ENCODE measurements at regions not wholly inside any gene's neighbourhood (a gene's known extent, or its start where the extent isn't known, plus 50 kb on each side); places are given as distances from the start of the nearest gene placed in this dataset.
A peak's percentile ranks its signal among the peaks of the same experiment; 100 is the strongest.

GRCh38 chr2:8168022-8168717, 513.7 kb upstream of the ID2 start:
- DNase-seq (ENCODE audit: low read depth), result no peak

DNA sequence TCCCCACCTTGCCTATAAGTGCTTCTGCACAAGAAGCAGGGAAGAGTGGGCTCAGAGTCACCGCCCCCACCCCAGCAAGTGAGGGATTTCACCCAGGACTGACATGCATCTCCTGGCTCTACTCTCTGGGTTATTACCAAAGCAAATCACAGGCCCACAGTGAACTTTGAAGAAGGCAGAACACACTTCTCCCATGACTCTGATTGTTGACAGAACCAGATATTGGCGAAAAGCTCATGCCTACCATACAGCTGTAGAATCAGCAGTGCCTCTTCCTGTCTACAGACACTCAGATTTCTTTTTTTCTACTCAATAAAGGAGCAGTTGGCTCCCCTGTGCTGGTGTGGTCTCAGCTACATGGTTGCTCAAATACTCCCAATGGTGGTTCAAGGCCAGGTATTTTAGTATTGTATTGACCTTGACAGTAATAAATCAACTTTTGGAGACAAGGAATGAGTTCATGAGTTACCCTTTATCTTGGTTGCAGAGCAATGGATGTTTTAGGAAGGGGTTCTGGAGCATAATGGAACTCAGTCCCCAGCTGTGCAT, 512.9 kb upstream of the ID2 start:
- DNase-seq (ENCODE audit: low read depth), result peak; percentile 16

GRCh38 chr2:8169443-8169842, 512.4 kb upstream of the ID2 start:
- DNase-seq (ENCODE audit: low read depth), result peak; percentile 96

DNA sequence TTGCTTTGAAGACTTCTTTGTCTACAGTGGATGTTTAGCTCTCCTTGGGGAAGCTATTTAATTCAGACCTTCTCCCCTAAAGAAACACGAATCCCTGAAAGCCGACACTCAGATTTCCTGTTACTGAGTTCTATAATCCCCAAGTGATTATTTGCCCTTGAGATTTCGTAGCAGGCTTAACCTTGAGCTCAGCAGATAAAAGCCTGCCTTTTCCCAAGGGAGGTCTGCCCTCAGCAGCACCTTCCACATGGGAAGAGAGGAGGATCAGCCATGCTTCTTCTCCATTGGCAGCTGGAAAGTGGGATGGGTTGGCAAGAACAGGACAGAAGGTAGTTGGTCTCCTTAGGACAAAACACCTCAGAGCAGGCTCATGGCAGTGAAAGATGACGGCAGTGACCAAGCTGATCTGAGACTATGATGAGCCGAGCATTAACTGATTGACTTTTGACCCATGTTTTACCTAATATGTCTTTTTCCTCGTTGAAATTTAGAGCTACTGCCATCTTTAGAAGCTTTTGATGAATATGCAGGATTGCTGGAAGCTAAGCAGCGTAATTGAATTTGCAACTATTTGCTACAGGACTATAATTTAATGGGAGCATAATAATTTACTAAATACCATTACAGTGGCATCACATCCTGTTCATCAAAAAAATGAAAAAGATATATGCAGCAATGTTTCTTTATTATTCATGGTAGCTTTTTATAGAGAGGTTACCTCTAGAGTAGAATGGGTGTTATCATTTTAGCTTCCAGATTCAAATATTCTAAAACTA, 511.1 kb upstream of the ID2 start:
- DNase-seq (ENCODE audit: low read depth), result peak; percentile 44

DNA sequence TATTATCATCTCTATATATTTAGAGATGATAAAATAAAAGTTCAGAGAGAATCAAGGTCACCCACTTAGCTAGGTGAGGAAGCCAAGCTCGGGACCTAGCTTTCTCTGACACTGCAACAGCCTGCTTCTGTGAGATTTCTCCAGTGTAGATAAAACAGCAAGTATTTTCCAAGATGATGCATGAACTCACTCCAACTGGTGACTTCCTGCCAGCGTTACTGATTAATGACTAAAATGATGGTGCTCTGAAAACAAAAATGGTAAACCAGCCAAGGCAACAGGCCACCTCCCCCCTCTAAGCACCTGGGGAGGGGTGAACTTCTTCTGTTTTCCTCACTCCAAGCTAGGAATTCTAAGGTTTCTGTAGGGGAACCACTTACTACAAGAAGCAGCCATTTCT, 510.2 kb upstream of the ID2 start:
- DNase-seq (ENCODE audit: low read depth), result peak; percentile 53

- no peak for DNase-seq (ENCODE audit: low read depth)
Measured at GRCh38 chr2:8172661-8173060, 509.2 kb upstream of the ID2 start.

- peak; percentile 68 for DNase-seq (ENCODE audit: low read depth)
Measured at GRCh38 chr2:8174641-8175257, 507.1 kb upstream of the ID2 start.

GRCh38 chr2:8176887-8177286, 505.0 kb upstream of the ID2 start:
- DNase-seq (ENCODE audit: low read depth), result no peak

- DNase-seq (ENCODE audit: low read depth), result no peak
Measured at GRCh38 chr2:8177566-8177965, 504.3 kb upstream of the ID2 start.

GRCh38 chr2:8178911-8179310, 502.9 kb upstream of the ID2 start:
- no peak for DNase-seq (ENCODE audit: low read depth)

DNA sequence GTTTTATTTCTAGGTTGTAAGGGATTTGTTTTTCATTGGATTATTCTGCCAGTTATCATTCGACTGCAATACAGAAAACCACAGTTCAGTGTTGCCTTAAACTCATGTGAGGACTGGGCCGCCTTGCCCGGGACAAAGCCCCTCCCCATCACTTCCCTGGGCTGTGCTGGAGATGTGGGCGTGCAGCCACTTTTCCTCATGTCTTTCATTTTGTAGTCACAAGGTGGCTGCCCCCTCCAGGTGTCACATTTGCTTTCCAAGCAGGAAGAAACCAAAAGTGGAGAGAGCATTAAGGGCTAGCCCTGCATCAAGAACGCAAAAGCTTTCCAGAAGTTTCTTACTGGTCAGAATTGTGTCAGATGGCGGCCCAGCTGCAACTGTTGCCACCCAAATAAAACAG, 492.5 kb upstream of the ID2 start:
- DNase-seq (ENCODE audit: low read depth), result no peak

DNA sequence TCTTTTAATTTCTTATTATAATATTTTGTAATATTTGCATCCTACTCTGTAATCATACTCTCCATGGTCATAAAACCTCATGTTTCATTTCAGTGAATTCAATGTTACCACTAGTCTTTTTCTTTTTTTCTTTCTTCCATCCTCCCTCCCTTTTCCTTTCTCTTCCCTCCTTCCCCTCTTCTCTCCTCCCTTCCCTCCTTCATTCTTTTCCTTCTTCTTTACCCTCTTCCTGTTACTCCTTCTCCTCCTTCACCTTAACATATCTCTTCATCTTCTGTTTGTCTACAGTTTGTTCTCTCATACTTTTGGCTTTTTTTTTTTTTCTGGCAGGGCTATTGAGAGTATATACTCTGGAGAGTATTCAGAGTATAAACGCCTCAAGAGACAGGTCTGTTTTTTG, 491.6 kb upstream of the ID2 start:
- DNase-seq (ENCODE audit: low read depth), result no peak

DNA sequence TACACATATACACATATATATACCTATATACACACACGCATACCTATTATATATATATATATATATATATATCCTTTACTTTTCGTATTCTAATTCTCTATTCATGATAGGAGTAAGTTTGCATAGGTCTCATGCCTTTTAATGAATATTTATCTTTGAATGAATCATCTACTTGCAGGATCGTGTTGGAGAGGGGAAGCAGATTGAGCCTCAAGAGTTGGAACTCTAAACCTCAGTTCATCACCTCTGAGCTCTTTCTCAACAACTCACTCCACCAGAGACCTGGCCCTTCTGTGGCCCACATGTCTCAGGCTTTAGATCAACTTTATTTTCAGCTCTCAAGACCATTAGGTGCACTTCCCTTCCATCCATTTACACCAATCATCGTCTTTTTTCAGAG, 490.4 kb upstream of the ID2 start:
- DNase-seq (ENCODE audit: low read depth), result peak; percentile 38

DNA sequence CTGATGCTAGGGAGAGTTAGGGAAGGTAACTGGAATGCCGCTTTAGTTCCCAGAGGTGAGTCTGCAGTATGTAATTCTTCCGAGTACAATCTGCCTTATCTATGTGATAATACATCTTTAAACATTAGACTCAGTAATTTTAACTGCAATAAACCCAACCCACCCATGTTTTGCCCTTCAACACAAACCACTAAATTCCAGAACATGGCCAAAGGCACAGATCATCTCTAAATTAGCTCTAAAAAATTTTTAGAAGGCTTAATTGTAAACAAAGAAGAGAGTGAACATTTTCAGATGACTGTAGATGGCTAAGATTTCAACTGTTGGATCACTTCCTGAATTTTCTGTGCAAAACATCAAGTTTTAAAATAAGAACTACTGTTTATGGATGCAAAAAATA, 488.7 kb upstream of the ID2 start:
- DNase-seq (ENCODE audit: low read depth), result peak; percentile 75

DNA sequence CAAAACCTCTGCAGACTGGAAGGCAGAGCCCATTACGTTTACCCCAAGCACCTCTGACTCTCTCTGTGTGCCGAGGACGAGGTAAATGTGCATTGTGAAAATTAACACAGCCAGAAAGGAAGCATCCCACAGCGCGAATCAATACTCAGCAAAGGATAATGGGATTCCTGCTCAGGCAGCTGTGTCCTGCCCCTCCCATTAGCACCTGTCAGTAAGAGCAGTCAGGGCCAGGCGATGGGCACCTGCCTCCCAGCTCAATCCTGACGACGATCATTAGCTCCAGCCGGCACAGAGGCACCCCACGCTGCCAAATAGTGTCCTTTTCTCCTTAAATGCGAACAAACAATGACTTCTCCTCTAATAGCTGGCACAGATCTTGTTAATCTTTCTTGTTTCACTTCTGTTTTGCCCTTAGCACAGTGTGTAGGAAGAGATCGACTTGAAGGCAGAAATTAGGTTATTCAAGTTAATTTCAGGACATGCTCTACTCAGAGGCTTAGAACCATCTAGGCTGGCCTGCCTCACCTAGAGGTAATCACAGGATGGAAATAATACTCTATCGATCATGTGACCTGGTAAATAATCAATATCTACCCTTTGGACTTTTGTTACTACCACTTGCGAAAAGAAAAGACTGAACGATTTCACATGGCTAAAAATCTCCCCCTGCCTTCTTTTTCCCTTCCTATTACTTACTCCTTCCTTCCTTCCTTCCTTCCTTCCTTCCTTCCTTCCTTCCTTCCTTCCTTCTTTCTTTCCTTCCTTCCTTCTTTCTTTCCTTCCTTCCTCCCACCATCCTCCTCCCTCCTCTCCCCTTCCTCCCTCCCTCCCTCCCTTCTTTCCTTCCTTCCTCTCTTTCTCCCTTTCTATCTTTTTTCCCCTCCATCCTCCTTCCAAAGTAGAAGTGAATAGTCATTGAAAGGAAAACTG, 487.9 kb upstream of the ID2 start:
- DNase-seq (ENCODE audit: low read depth), result no peak

GRCh38 chr2:8195784-8196183, 486.1 kb upstream of the ID2 start:
- DNase-seq (ENCODE audit: low read depth), result no peak

DNA sequence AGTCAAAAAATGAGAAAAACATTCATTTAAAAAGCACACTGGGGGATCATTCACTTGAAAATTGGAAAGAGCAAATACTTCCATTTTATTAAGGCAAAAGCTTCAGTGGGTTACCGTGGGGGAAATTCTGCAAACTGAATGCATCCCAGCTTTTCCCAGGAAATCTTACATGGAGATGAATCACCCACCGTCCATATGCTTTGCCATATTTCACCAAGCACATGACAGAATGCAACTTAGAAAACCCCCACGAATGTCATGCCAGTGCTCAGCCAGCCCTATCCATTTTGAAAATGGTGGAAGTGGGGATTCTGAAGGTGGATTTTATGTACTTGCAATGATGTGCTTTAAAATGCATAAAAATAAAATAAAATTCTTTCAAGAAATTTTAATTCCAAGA, 485.5 kb upstream of the ID2 start:
- DNase-seq (ENCODE audit: low read depth), result no peak

DNA sequence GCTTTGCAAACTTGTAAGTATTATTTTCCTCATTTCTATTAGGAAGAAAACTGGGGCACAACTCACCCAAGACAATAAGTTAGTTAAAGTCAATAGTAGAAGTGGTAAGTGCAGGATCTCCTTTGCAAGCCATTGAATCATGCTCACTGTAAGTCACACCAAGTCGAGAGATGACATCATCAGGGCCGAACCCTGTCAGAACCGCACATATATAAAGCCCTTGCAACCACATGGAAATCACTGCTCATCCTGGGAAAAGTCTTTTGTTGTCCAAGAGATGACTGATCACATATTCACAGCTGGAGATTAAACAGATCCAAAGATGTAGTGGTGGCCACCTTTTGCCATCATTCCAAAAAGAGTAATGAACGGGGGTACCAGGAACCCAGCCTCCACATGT, 484.8 kb upstream of the ID2 start:
- peak; percentile 54 for DNase-seq (ENCODE audit: low read depth)

- no peak for DNase-seq (ENCODE audit: low read depth)
Measured at GRCh38 chr2:8197825-8198224, 484.0 kb upstream of the ID2 start.

GRCh38 chr2:8198766-8199382, 483.0 kb upstream of the ID2 start:
- DNase-seq (ENCODE audit: low read depth), result peak; percentile 54

- no peak for DNase-seq (ENCODE audit: low read depth)
Measured at GRCh38 chr2:8202132-8202531, 479.7 kb upstream of the ID2 start.
